GM12878 (cell line): ENCODE measurements at regions not wholly inside any gene's neighbourhood (a gene's known extent, or its start where the extent isn't known, plus 50 kb on each side); places are given as distances from the start of the nearest gene placed in this dataset.
"Not testable (repeated sequence)": the region's sequence is repeated elsewhere in the genome, so short reads cannot be mapped to it uniquely, and the experiment has no call there.

Source experiments
- ATAC-seq: fragments of 200-7000 bp; cut with Tn5 transposase; 3 replicates; pipeline ENCODE4 v1.9.1; 2020; ENCODE audit warnings: mild to moderate bottlenecking, moderate library complexity
- BruUV-seq: library from RNA; stranded (reverse); fragments of 400-500 nt; replicated peaks from 2 replicates; lab custom pipeline; 2021; lab: Mats Ljungman, UMichigan
- CTCF ChIA-PET: fragments of 300-600 bp; sonication (Branson Sonifier 250); formaldehyde crosslinking; extraction: SDS; loops from one replicate; lab custom pipeline; 2021; ENCODE audit warnings: inconsistent platforms; lab: Yijun Ruan, JAX
- POLR2A ChIA-PET: fragments of 350-600 bp; formaldehyde crosslinking; extraction: SDS; loops from one replicate; lab custom pipeline; 2021; ENCODE audit warnings: inconsistent platforms; lab: Charles Lee
- RAD21 ChIA-PET: fragments of 300-600 bp; sonication (Branson Sonifier 250); formaldehyde crosslinking; loops from one replicate; lab custom pipeline; 2023; ENCODE audit warnings: antibody characterized with exemption; ENCODE audit not compliant: unreplicated experiment; lab: Charles Lee
- SMC1A ChIA-PET: fragments of 300-600 bp; sonication (Branson Sonifier 250); formaldehyde crosslinking; loops from one replicate; lab custom pipeline; 2023; ENCODE audit not compliant: unreplicated experiment, uncharacterized antibody; lab: Charles Lee
- DNase-seq: peaks from one replicate; pipeline ENCODE4 v3.0.0-alpha.2; 2011; ENCODE audit warnings: low read depth, low spot score
- FAIRE-seq: peaks from 3 replicates; lab custom pipeline; 2011; peaks lifted over from hg19 to GRCh38; lab: Jason Lieb, UNC
- H2AFZ ChIP-seq: 2 replicates; pipeline ENCODE4 v1.6.0; 2011; ENCODE audit warnings: low read depth, low read length, control low read depth; ENCODE audit not compliant: control insufficient read depth
- H3K27ac ChIP-seq: 2 replicates; pipeline ENCODE4 v1.5.1; 2011; ENCODE audit warnings: control low read depth; ENCODE audit not compliant: control insufficient read depth, insufficient read depth
- H3K27me3 ChIP-seq, 2 experiments: replicated peaks in 1 of 2; 2 replicates each; pipeline versions ENCODE4 v1.6.0 to v1.6.1; 2011; ENCODE audit warnings: low read length in 1 of 2; ENCODE audit not compliant: control insufficient read depth in 2 of 2, insufficient read depth in 2 of 2
- H3K36me3 ChIP-seq, 2 experiments: 2 replicates each; pipeline ENCODE4 v1.5.1; 2011; ENCODE audit warnings: low read length in 1 of 2; ENCODE audit not compliant: control insufficient read depth in 2 of 2, insufficient read depth in 2 of 2
- H3K4me1 ChIP-seq: 2 replicates; pipeline ENCODE4 v1.6.1; 2011; ENCODE audit warnings: mild to moderate bottlenecking, low read length, moderate library complexity, mixed read lengths; ENCODE audit not compliant: control insufficient read depth, insufficient read depth
- H3K4me2 ChIP-seq: 2 replicates; pipeline ENCODE4 v1.6.0; 2011; ENCODE audit warnings: control low read depth; ENCODE audit not compliant: control insufficient read depth, insufficient read depth
- H3K4me3 ChIP-seq: fragments of 200-600 bp; sonication (generic); 2 replicates; pipeline ENCODE4 v1.5.1; 2016
- H3K79me2 ChIP-seq: 2 replicates; pipeline ENCODE4 v1.6.0; 2011; ENCODE audit warnings: low read length; ENCODE audit not compliant: control insufficient read depth, insufficient read depth
- H3K9ac ChIP-seq: 2 replicates; pipeline ENCODE4 v1.8.0; 2011; ENCODE audit warnings: low read length, control low read depth, mixed read lengths; ENCODE audit not compliant: control insufficient read depth, insufficient read depth
- H3K9me3 ChIP-seq: replicated peaks from 3 replicates; pipeline ENCODE4 v1.5.1; 2011; ENCODE audit warnings: mild to moderate bottlenecking, low read length; ENCODE audit not compliant: control insufficient read depth, insufficient read depth
- H4K20me1 ChIP-seq: 2 replicates; pipeline ENCODE4 v1.6.0; 2011; ENCODE audit not compliant: control insufficient read depth, insufficient read depth
- IKZF2 ChIP-seq, 2 experiments: fragments of 450-650 bp; IDR thresholded peaks; 2 replicates each; pipeline ENCODE4 v1.6.1; 2017; ENCODE audit warnings: mild to moderate bottlenecking in 2 of 2, moderate library complexity in 2 of 2
- NFYA ChIP-seq: IDR thresholded peaks from 2 replicates; pipeline ENCODE4 v1.6.1; 2011; ENCODE audit warnings: low read depth, mild to moderate bottlenecking, low read length, improper control_type of control experiment, borderline replicate concordance
- NR2C2 ChIP-seq: IDR thresholded peaks from 2 replicates; pipeline ENCODE4 v1.6.1; 2011; ENCODE audit warnings: borderline replicate concordance, low read depth; ENCODE audit not compliant: control insufficient read depth, insufficient read length
- ZNF592 ChIP-seq: fragments of 450-650 bp; IDR thresholded peaks from 2 replicates; pipeline ENCODE4 v1.6.1; 2017; ENCODE audit warnings: mild to moderate bottlenecking, moderate library complexity
- WGBS: methylation state at CpG from one replicate; pipeline ENCODE4 v1.1.6; 2016; ENCODE audit warnings: low lambda C conversion rate; ENCODE audit not compliant: insufficient replicate concordance, insufficient coverage; ENCODE audit errors: missing lambda C conversion rate; 5-methylcytosine and 5-hydroxymethylcytosine counted together
- in situ Hi-C: fragments of 300-500 bp; cut with MboI; formaldehyde crosslinking; loops from 9 replicates; pipeline ENCODE4 v1.14.3; 2018; ENCODE audit warnings: mixed read lengths
- intact Hi-C: fragments of 100-400 bp; cut with micrococcal nuclease; formaldehyde crosslinking; loops from one replicate; pipeline ENCODE4 v1.14.2; 2022; ENCODE audit not compliant: unreplicated experiment

GRCh38 chr7:156501815-156502214, 138.8 kb upstream of the RNF32 start:
- ChIA-PET SMC1A (interaction anchor here (0.7 kb wide), 1 partner anchor 30 kb away, joined by 3 read pairs; no protein-coding TSS in a partner anchor), CTCF (interaction anchor here (0.7 kb wide), 1 partner anchor 11 kb away, joined by 3 read pairs; no protein-coding TSS in a partner anchor)
- WGBS = 22% methylated on average over 1 of the region's 1 CpG
- H3K9ac ChIP-seq, POLR2A ChIA-PET, BruUV-seq, H3K27ac ChIP-seq, FAIRE-seq, ATAC-seq, H3K4me1 ChIP-seq, in situ Hi-C loops, H3K4me2 ChIP-seq, DNase-seq, H2AFZ ChIP-seq, RAD21 ChIA-PET, H3K9me3 ChIP-seq, H3K79me2 ChIP-seq, H3K4me3 ChIP-seq, H3K27me3 ChIP-seq, H4K20me1 ChIP-seq, H3K36me3 ChIP-seq, intact Hi-C loops: not testable (repeated sequence)

GRCh38 chr7:156499247-156499881, 141.2 kb upstream of the RNF32 start:
- H4K20me1 ChIP-seq = no peaks in the 10 kb centered on the region
- peak; percentile 31 for FAIRE-seq
- ChIA-PET POLR2A (no interaction called here), SMC1A (interaction anchor here (0.6 to 1.4 kb wide), 3 partner anchors 13 to 163 kb away, joined by 3 read pairs; no protein-coding TSS in a partner anchor), RAD21 (interaction anchor here (0.5 to 0.6 kb wide), 2 partner anchors 13 to 286 kb away, joined by 3 read pairs; no protein-coding TSS in a partner anchor), CTCF (no interaction called here)
- H2AFZ ChIP-seq = no peak overlapping the region
- TF ChIP-seq NR2C2 = peak; percentile 26
- TF ChIP-seq NFYA = no peak
- TF ChIP-seq ZNF592 = no peak
- TF ChIP-seq IKZF2 (IDR thresholded peaks at IDR 0.05) = 0 out of 4 replicates have a peak, but pooled peaks of 1 of the 2 experiments have one; percentile 18
- H3K27ac ChIP-seq = no peak overlapping the region
- no peaks in the 10 kb centered on the region for H3K36me3 ChIP-seq
- no peak overlapping the region for H3K4me2 ChIP-seq
- ATAC-seq = peak; percentile 77
- no peak for DNase-seq
- intact Hi-C loops (no loop called here), in situ Hi-C loops (no loop called here)
- no peak overlapping the region for H3K9ac ChIP-seq
- H3K79me2 ChIP-seq = no peaks in the 10 kb centered on the region
- no peaks in the 10 kb centered on the region for H3K4me1 ChIP-seq
- no peak overlapping the region for H3K4me3 ChIP-seq
- H3K9me3 ChIP-seq = no peaks in the 10 kb centered on the region
- WGBS = 21% methylated on average over 12 of the region's 12 CpGs
- no TSS peak for BruUV-seq
- H3K27me3 ChIP-seq = no peaks in the 10 kb centered on the region
